C4-2B (cell line): ENCODE measurements at regions not wholly inside any gene's neighbourhood (a gene's known extent, or its start where the extent isn't known, plus 50 kb on each side); places are given as distances from the start of the nearest gene placed in this dataset.

ENCODE experiments used
- H3K27ac ChIP-seq: fragments of 450-650 bp; 2 replicates; pipeline ENCODE4 v1.5.1; 2017
- CTCF ChIP-seq: fragments of 450-650 bp; conservative IDR thresholded peaks from 2 replicates; pipeline ENCODE4 v1.5.1; 2017; ENCODE audit warnings: mild to moderate bottlenecking
- ZFX ChIP-seq: fragments of 450-650 bp; IDR thresholded peaks from 2 replicates; pipeline ENCODE4 v1.6.1; 2017

GRCh38 chr5:96503501-96504236 is 70.6 kb upstream of the PCSK1 start:
- TF ChIP-seq CTCF = no peak
- no peak for TF ChIP-seq ZFX
- no peak overlapping the region for H3K27ac ChIP-seq

GRCh38 chr5:96506376-96506775 is 73.3 kb upstream of the PCSK1 start:
- H3K27ac ChIP-seq = no peak overlapping the region
- TF ChIP-seq CTCF (no peak), ZFX (no peak)

- TF ChIP-seq ZFX (no peak), CTCF (no peak)
- no peak overlapping the region for H3K27ac ChIP-seq
Observed at GRCh38 chr5:96506866-96507527, 73.9 kb upstream of the PCSK1 start.

- no peak for TF ChIP-seq CTCF
- TF ChIP-seq ZFX = no peak
- H3K27ac ChIP-seq = no peak overlapping the region
Observed at GRCh38 chr5:96509316-96509715, 76.3 kb upstream of the PCSK1 start.

GRCh38 chr5:96509721-96510350 is 76.8 kb upstream of the PCSK1 start:
- H3K27ac ChIP-seq = no peak overlapping the region
- TF ChIP-seq ZFX (no peak), CTCF (no peak)

- H3K27ac ChIP-seq = no peak overlapping the region
- TF ChIP-seq ZFX = no peak
- no peak for TF ChIP-seq CTCF
Observed at GRCh38 chr5:96516631-96517071, 83.6 kb upstream of the PCSK1 start.

- TF ChIP-seq ZFX (no peak), CTCF (no peak)
Observed at GRCh38 chr5:96517295-96517694, 84.2 kb upstream of the PCSK1 start.

More at GRCh38 chr5:96517295-96517694, 84.2 kb upstream of the PCSK1 start:
- H3K27ac ChIP-seq = no peak overlapping the region
